HG02973 (cell line): ENCODE measurements at regions not wholly inside any gene's neighbourhood (a gene's known extent, or its start where the extent isn't known, plus 50 kb on each side); places are given as distances from the start of the nearest gene placed in this dataset.
A peak's percentile ranks its signal among the peaks of the same experiment; 100 is the strongest.

Source experiments
- ATAC-seq: cut with Tn5 transposase; IDR thresholded peaks from one replicate; pipeline ENCODE4 v1.9.1; 2021; ENCODE audit warnings: moderate library complexity; ENCODE audit not compliant: unreplicated experiment

DNA sequence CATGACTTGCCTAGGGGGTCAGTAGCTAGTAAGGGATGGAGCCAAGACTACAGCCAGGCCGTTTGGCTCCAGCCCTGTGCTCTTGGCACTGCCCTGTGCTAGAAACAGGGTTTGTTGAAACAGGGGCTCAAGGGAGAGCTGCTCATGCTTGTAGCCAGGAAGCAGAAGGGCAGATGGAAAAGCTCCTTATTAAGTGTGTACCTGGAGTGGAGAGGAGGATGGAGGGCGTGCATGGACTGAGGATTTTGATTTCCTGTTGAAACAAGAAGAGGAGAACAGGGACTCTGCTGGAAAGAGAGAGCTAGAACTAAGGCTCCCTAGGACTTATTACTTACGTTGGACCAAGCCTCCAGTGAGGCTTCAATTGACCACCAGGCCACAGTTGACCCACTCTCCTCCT is 363.0 kb downstream of the MID1IP1 start:
- no peak for ATAC-seq

DNA sequence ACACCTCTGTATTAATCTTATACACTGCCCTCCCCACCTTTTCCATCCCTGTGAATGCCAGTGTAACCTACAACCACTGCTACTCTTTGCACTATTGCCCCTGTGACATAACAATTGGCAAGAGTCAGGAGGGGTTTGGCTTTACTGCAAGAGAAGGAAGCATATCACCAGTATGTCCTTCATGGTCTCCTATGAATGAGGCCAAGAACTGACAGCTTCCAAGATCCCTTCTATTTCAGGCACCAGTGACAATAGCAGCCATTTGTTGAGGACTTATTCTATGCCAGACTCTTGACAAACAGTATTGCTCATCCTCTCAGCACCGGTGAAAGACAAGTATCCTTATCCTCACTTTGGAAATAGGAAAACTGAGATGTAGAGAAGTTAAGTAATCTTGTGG is 363.9 kb downstream of the MID1IP1 start:
- ATAC-seq = no peak

- no peak for ATAC-seq
These were observed 364.5 kb downstream of the MID1IP1 start for GRCh38 chrX:39165773-39166172.

- ATAC-seq = no peak
These were observed 366.5 kb downstream of the MID1IP1 start for GRCh38 chrX:39167791-39168190.

DNA sequence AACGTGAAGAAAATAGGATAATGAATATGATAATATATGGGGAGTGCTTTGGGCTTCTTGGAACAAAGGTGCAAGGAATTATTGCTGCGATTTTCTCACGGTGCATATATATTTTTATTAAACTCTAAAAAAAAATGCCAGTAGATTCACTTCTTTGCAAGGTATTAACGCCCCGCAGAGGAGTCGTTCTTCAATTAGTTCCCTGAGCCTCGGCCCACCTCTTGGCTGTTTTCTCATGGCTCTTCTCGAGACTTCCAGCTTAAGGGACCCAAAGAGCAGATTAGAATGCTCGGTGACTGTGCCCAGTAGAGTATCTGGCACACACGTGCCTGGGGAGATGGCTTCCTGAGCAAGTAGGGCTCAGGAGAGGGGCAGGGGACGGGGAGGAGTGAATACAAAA is 367.4 kb downstream of the MID1IP1 start:
- no peak for ATAC-seq

DNA sequence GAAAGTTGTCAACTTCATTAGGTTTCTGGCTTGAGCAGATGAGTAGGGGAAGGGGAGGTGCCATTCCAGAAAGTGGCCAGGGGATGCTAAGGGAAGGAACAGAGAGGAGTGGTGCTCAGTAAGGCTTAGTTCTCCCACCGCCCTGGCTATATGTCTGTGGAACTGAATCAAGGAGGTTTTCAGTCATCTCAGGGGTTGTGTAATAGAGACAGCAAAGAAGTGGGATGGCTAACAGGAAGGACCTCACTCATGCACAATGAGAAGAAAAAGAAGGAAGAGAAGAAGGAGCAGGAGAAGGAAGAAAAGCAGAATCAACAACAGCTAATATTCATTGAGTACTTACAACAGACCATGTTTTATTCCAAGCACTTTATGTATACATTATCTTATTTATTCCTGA is 368.7 kb downstream of the MID1IP1 start:
- no peak for ATAC-seq

DNA sequence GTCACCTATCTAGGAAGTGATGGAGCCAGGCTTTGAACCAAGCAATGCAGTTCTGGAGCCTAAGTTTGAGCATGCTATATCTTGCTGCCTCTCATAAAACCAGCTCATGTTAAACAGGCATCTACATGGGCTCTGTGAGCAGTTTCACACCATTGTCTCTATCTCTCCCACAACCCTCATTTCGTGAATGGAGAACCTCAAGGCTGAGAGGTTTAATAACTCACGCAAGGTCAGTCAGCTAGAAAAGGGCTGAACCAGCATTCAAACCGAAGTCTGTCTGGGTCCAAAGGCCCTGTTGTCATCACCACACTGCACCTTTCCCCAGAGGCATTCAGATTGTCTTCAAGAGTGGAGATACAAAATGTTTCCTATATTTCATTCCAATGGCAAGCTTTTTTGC is 369.2 kb downstream of the MID1IP1 start:
- ATAC-seq = no peak

- ATAC-seq = no peak
These were observed 370.4 kb downstream of the MID1IP1 start for GRCh38 chrX:39171686-39172085.

GRCh38 chrX:39174241-39174771 is 373.0 kb downstream of the MID1IP1 start:
- ATAC-seq = no peak

DNA sequence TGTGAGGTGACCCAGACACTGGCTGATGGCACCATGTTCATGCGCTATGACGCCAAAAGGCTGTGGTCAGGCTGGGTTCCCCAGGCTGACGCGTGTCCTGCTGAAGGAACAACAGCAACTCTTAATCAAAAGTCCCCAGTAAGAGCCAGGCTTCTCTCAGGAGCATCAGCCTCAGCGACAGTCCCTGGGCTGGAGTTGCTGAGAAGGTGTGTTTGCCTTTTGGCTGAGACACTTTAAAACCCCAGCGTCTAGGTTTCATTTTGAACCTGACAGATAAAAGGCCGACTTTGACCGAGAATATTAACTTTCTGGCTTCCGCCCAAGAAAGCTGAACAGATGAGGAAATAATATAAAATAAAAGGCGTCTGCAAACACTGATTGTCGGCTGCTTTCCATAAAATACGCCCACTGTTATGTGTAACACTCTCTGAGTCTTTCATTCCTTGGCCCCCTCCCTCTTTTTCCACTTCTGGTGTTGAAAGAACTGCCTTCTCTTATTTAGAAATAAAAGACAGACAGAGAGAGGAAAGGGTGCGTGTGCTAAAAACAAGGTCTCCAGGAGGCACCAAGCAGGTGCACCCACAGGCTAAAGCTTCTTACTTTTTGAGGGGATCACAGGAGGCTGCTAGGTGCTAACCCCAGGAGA is 373.6 kb downstream of the MID1IP1 start:
- no peak for ATAC-seq

GRCh38 chrX:39175418-39176057 is 374.3 kb downstream of the MID1IP1 start:
- ATAC-seq = no peak

- no peak for ATAC-seq
These were observed 374.8 kb downstream of the MID1IP1 start for GRCh38 chrX:39176105-39176504.

DNA sequence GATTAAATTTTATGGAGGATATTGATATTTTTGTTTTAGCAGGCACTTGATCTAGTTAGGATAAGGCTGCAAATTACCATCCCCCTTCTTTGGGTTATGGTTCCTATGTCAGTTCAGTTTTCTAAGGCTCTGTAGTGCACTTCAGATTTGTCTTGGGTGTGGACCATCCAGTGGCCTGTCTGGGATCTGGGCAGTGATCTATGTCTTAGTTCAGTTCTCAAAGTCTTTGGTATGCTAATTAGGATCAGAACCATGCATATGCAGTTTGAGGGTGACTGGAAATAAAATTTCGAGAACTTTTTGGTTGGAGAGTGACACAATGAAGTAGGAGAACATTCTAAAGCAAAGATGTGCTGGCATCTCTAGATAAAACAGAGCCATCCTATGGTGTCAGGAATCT is 388.2 kb downstream of the MID1IP1 start:
- ATAC-seq = no peak

DNA sequence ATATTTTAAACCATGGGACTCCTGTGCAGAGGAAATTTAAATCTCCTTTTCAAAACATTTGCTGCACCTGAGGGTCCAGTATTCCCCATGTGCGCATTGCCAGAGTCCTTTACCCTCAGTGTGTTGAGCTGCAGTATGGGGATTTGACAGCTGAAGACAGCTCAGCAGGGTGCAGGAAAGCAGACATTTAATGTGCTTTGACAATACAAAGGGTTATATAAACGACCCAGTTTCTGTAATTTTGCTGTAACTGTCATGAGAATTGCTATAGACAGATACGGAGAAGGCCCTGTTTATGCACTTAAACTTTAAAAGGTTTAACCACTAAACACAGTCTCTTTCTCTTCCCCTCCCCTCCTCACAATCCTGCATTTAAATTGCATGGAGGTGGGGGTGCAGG is 393.4 kb downstream of the MID1IP1 start:
- ATAC-seq = no peak

- no peak for ATAC-seq
These were observed 393.9 kb downstream of the MID1IP1 start for GRCh38 chrX:39195156-39195555.

DNA sequence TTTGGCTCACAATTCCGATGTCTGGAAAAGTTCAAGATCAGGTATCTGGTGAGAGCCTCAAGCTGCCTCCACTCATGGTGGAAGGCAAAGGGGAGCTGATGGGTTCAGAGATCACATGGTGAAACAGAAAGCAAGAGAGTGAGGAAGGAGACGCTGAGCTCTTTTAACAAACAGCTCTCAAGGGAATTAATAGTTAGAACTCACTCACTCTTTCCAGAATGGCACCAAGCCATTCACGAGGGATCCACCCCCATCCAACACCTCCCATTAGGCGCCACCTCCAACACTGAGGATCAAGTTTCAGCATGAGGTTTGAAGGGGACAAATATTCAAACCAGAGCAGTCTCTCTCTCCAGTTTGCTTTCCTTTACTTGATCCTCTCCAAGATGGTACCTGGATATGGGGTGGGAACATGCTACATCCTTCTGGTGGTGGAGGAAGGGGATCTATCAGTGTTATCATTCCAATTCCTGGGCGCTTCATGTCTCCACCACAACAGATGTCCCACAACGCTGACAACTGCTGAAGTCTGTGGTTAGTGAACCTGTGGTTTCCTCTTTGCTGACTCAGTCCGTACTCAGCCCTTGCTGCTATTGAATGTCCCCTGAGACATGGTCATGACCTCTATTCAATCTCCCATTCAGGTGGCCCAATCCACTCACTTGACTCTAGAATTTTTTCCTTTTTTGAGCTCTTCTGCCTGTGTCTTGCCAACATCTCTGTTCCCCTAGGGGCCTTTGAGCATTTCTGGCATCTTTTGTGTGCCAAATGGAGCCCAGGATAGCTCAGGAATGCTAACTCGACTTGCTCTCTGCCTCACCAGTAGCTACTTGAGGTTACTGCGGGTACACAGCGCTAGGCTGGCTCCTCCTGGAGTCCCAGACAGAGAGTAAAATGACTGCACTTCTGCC is 395.2 kb downstream of the MID1IP1 start:
- peak; percentile 97 for ATAC-seq

DNA sequence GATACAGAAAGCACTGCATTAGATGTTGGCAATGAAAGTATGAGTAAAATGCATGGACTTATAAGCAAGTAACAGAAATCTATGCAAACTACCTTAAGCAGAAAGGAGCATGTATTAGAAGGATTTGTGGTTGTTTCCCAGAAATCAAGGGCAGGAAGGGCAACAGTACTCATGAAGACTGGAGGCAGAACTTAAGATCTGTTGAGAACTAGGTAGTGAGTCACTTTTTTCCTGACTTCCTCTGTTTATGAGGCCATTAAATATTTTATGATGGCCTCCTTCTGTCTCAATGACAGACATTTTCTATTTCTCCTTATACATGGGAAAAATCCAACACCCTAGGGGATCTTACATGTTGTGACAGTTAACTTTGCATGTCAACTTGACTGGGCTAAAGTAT is 398.2 kb downstream of the MID1IP1 start:
- ATAC-seq = no peak

DNA sequence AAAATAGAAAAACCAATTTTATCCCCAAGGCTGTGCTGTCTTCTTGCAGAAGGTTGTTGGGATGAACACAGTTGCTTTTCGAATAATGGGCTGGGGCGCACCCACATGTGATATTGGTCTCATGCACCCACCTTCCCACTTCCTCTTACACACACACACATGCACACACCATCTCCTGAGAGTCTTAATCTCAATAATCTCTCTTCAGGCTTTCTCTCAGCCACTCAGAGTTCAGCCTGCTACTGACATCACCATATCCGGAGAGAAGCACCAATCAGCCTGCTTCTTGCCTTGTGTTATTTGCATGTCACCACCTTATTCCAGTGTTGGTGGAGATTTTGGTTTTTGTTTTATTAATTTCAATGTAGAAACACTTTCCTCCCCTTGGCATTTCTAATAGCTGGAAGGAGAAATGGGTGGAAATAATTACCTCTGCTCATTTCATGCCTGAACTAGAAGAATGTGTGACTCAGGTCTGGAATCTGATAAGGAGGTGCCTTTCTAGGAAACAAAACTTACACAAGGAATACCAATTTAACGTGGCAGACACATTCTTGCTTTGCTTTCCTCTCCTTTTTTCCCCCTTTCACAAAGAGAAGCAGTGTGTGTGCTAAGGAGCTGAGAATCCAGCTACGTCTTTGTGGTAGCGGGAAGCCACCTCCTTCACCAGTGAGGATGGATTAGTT is 400.2 kb downstream of the MID1IP1 start:
- no peak for ATAC-seq

DNA sequence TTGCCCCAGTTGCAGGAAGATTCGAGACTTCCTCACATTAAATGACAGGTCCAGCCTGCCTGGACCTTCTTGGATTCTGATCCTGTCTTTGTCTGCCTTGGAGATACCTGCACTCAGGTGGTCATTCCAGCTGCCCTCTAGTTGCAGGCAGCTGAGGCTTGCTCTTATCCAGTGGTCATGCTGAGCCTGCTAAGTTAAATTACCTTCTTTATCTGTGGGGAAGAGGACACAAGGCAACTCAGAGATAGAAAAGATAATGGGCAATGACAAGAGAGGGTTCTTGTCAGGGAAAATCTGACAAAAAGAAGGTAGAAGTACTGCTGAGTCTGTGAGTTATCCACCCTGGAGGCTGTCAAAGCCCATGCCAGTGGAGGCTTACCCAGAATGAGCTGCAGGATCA is 401.4 kb downstream of the MID1IP1 start:
- ATAC-seq = no peak

- no peak for ATAC-seq
These were observed 402.2 kb downstream of the MID1IP1 start for GRCh38 chrX:39203427-39203826.

DNA sequence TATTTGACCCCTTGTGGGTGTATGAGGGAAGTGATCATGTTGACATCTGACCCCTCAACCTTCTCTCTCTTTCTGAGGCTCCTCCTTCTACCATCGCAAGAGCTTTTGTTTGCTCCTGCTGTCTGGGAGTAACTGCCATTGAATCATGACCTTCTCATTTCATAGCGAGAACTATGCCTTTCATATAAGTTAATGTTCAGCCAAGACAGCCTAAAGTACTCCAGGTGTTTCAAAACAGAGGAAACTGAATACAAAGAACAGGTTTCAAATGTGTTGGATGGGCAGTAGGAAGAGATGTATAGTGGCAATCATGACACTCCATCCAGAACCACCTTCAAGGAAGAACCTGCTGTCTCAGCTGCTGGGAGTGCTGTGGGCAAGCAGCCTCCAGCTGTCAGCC is 403.1 kb downstream of the MID1IP1 start:
- no peak for ATAC-seq
